ENCODE measurements at regions not wholly inside any gene's neighbourhood (a gene's known extent, or its start where the extent isn't known, plus 50 kb on each side); places are given as distances from the start of the nearest gene placed in this dataset.

- H3K4me1 ChIP-seq (ENCODE audit: insufficient read depth, low read length) = no peaks in the 10 kb centered on the region
- H3K9me3 Mint-ChIP-seq = no peaks in the 10 kb centered on the region
These were observed 204.1 kb upstream of the SASH1 start for GRCh38 chr6:148138573-148138972.

DNA sequence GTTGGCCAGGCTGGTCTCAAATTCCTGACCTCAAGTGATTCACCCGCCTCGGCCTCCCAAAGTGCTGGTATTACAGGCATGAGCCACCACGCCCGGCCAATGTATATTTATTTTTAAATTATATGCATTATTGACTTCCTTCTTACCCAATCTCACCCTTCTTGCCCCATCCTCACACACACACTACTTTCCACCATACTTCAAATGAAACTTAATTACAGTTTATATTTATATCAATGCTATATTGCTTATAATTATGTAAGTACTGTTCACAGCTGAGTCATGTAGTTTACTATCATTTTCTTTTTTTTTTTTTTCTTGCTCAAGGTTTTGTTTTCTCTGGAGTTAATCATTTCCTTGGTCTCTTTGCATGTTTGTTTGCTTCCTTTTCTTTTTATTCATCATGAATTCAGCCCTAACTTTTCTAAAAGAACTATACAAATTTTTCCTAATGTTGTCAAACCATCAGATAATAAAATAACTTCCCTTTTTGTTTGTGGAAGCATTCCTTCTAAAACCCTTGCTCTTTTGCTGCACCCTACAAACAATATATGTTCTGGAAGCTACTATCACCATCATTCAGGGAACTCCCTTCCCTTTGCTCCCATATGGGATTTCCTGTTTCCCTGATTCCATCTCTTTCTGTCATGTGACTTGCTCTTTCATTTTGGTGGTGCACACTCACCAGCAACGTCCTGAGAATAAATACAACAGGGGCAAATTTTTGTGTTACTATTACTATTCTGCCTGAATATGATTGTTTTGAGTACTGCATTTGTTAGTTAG lies 201.7 kb upstream of the SASH1 start:
- intact Hi-C loops (cut with DNase I, micrococcal nuclease) = loop anchor here in 1 of 2 experiments (10.0 kb wide), 1 partner anchor 324 kb away; no protein-coding TSS in a partner anchor
- peaks cover 16% of the 10 kb centered on the region for H3K4me1 Mint-ChIP-seq (ENCODE audit: low read depth)
- Histone ChIP-seq H3K4me3 (ENCODE audit: low read length) (no peak overlapping the region), H3K4me1 (ENCODE audit: insufficient read depth, low read length) (peaks cover 2% of the 10 kb centered on the region), H3K9me3 (ENCODE audit: control insufficient read depth in 1 of 2, insufficient read depth in 1 of 2, low read length in 2 of 2) (peaks cover 0 to 5% of the 10 kb centered on the region in 2 experiments), H3K27me3 (ENCODE audit: control insufficient read depth in 1 of 2, insufficient read depth in 2 of 2, low read length in 2 of 2) (peaks cover 0 to 3% of the 10 kb centered on the region in 2 experiments), H3K36me3 (ENCODE audit: insufficient read depth, low read length) (no peaks in the 10 kb centered on the region), H3K27ac (ENCODE audit: low read depth in 1 of 2, low read length in 2 of 2) (no peak overlapping the region)
- H3K4me3 Mint-ChIP-seq = no peak overlapping the region
- H3K27me3 Mint-ChIP-seq = peaks cover 13% of the 10 kb centered on the region
- no peak for ATAC-seq (ENCODE audit: poor library complexity)
- H3K36me3 Mint-ChIP-seq (ENCODE audit: low read depth) = no peaks in the 10 kb centered on the region
- TF ChIP-seq CTCF (IDR thresholded peaks at IDR 0.05) = no peak
- H3K27ac Mint-ChIP-seq = no peak overlapping the region
- ChIA-PET POLR2A (no interaction called here), CTCF (no interaction called here)
- DNase-seq = no peak
- H3K9me3 Mint-ChIP-seq = no peaks in the 10 kb centered on the region

More at GRCh38 chr6:148138573-148138972, 204.1 kb upstream of the SASH1 start:
- peaks cover 16% of the 10 kb centered on the region for H3K4me1 Mint-ChIP-seq (ENCODE audit: low read depth)
- H3K27me3 Mint-ChIP-seq = peaks cover 12% of the 10 kb centered on the region
- H3K36me3 ChIP-seq (ENCODE audit: insufficient read depth, low read length) = no peaks in the 10 kb centered on the region
- intact Hi-C loops (cut with DNase I, micrococcal nuclease) = no loop called here
- TF ChIP-seq CTCF (IDR thresholded peaks at IDR 0.05) = no peak
- no peak overlapping the region for H3K27ac ChIP-seq (ENCODE audit: low read depth in 1 of 2, low read length in 2 of 2)
- no peak for ATAC-seq (ENCODE audit: poor library complexity)
- POLR2A ChIA-PET = no interaction called here
- DNase-seq = no peak
- no peak overlapping the region for H3K4me3 ChIP-seq (ENCODE audit: low read length)
- H3K9me3 ChIP-seq (ENCODE audit: control insufficient read depth in 1 of 2, insufficient read depth in 1 of 2, low read length in 2 of 2) = peaks cover 0 to 5% of the 10 kb centered on the region in 2 experiments
- H3K27me3 ChIP-seq (ENCODE audit: control insufficient read depth in 1 of 2, insufficient read depth in 2 of 2, low read length in 2 of 2) = peaks cover 0 to 4% of the 10 kb centered on the region in 2 experiments
- CTCF ChIA-PET = no interaction called here
- no peak overlapping the region for H3K27ac Mint-ChIP-seq
- no peaks in the 10 kb centered on the region for H3K36me3 Mint-ChIP-seq (ENCODE audit: low read depth)
- no peak overlapping the region for H3K4me3 Mint-ChIP-seq

GRCh38 chr6:148142821-148143220 lies 199.8 kb upstream of the SASH1 start:
- H3K4me3 ChIP-seq (ENCODE audit: low read length) = no peak overlapping the region
- ChIA-PET CTCF (no interaction called here), POLR2A (no interaction called here)
- no peak overlapping the region for H3K27ac ChIP-seq (ENCODE audit: low read depth in 1 of 2, low read length in 2 of 2)
- intact Hi-C loops (cut with DNase I, micrococcal nuclease) = loop anchor here in 1 of 2 experiments (10.0 kb wide), 1 partner anchor 322 kb away; no protein-coding TSS in a partner anchor
- DNase-seq (no peak), ATAC-seq (ENCODE audit: poor library complexity) (no peak)
- peaks cover 23% of the 10 kb centered on the region for H3K4me1 Mint-ChIP-seq (ENCODE audit: low read depth)
- H3K27me3 Mint-ChIP-seq = peaks cover 13% of the 10 kb centered on the region
- H3K4me1 ChIP-seq (ENCODE audit: insufficient read depth, low read length) = peaks cover 7% of the 10 kb centered on the region
- no peak for TF ChIP-seq CTCF (IDR thresholded peaks at IDR 0.05)
- H3K27me3 ChIP-seq (ENCODE audit: control insufficient read depth in 1 of 2, insufficient read depth in 2 of 2, low read length in 2 of 2) = peaks cover 0 to 3% of the 10 kb centered on the region in 2 experiments
- H3K4me3 Mint-ChIP-seq = no peak overlapping the region
- no peaks in the 10 kb centered on the region for H3K9me3 Mint-ChIP-seq
- no peak overlapping the region for H3K27ac Mint-ChIP-seq
- H3K36me3 ChIP-seq (ENCODE audit: insufficient read depth, low read length) = no peaks in the 10 kb centered on the region
- H3K36me3 Mint-ChIP-seq (ENCODE audit: low read depth) = no peaks in the 10 kb centered on the region
- H3K9me3 ChIP-seq (ENCODE audit: control insufficient read depth in 1 of 2, insufficient read depth in 1 of 2, low read length in 2 of 2) = peaks cover 0 to 3% of the 10 kb centered on the region in 2 experiments

Data from CD4-positive, alpha-beta T cell (primary cell).